ENCODE measurements at regions not wholly inside any gene's neighbourhood (a gene's known extent, or its start where the extent isn't known, plus 50 kb on each side); places are given as distances from the start of the nearest gene placed in this dataset.

DNA sequence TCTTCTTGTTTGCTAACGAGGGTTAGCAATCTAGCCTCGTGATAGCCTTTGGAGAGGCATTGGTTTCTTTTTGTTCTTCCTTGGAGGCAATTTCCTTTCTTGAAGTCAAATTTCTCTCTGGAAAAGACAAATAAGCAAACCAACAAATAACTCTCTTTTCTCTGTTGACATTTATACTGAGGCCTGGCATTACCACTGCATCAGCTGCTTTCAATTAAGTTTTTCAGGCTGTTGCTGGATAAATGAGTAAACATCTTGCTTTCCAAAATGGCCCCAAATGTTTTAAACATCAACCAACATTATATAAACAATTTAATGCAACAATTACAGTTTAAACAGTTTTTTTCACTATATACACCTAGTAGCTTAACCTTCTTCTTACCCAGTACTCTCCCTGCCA is 264.4 kb downstream of the HTR1A start:
- TF ChIP-seq NR2C2 (IDR thresholded peaks at IDR 0.05; ENCODE audit: borderline replicate concordance, control insufficient read depth, insufficient read length, low read depth): no peak
- no peak for TF ChIP-seq EZH2 (IDR thresholded peaks at IDR 0.05; ENCODE audit: borderline replicate concordance, control insufficient read depth, low read depth, low read length)
- TF ChIP-seq JUND (IDR thresholded peaks at IDR 0.05; ENCODE audit: low read depth, low read length): no peak
- TF ChIP-seq, protein P1, sequence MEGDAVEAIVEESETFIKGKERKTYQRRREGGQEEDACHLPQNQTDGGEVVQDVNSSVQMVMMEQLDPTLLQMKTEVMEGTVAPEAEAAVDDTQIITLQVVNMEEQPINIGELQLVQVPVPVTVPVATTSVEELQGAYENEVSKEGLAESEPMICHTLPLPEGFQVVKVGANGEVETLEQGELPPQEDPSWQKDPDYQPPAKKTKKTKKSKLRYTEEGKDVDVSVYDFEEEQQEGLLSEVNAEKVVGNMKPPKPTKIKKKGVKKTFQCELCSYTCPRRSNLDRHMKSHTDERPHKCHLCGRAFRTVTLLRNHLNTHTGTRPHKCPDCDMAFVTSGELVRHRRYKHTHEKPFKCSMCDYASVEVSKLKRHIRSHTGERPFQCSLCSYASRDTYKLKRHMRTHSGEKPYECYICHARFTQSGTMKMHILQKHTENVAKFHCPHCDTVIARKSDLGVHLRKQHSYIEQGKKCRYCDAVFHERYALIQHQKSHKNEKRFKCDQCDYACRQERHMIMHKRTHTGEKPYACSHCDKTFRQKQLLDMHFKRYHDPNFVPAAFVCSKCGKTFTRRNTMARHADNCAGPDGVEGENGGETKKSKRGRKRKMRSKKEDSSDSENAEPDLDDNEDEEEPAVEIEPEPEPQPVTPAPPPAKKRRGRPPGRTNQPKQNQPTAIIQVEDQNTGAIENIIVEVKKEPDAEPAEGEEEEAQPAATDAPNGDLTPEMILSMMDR (IDR thresholded peaks at IDR 0.05 in 2 of 3, conservative IDR thresholded peaks at IDR 0.05 in 1 of 3; ENCODE audit: control insufficient read depth in 2 of 3, extremely low read depth in 1 of 3, insufficient read depth in 1 of 3, low read depth in 3 of 3, low read length in 3 of 3): no peak
- TF ChIP-seq, protein P2, sequence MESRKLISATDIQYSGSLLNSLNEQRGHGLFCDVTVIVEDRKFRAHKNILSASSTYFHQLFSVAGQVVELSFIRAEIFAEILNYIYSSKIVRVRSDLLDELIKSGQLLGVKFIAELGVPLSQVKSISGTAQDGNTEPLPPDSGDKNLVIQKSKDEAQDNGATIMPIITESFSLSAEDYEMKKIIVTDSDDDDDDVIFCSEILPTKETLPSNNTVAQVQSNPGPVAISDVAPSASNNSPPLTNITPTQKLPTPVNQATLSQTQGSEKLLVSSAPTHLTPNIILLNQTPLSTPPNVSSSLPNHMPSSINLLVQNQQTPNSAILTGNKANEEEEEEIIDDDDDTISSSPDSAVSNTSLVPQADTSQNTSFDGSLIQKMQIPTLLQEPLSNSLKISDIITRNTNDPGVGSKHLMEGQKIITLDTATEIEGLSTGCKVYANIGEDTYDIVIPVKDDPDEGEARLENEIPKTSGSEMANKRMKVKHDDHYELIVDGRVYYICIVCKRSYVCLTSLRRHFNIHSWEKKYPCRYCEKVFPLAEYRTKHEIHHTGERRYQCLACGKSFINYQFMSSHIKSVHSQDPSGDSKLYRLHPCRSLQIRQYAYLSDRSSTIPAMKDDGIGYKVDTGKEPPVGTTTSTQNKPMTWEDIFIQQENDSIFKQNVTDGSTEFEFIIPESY (IDR thresholded peaks at IDR 0.05): no peak

Data from GM12878 (cell line).